PC-3 (cell line): ENCODE measurements at regions not wholly inside any gene's neighbourhood (a gene's known extent, or its start where the extent isn't known, plus 50 kb on each side); places are given as distances from the start of the nearest gene placed in this dataset.

Experiments used
- ATAC-seq: fragments of 200-7000 bp; cut with Tn5 transposase; 2 replicates; pipeline ENCODE4 v1.9.1; 2020; ENCODE audit warnings: mild to moderate bottlenecking, moderate library complexity
- BruUV-seq: library from RNA; stranded (reverse); fragments of 400-500 nt; replicated peaks from 2 replicates; lab custom pipeline; 2021; lab: Mats Ljungman, UMichigan
- CTCF ChIA-PET: fragments of 300-600 bp; sonication (Branson Sonifier 250); formaldehyde crosslinking; loops from one replicate; lab custom pipeline; 2022; ENCODE audit warnings: antibody characterized with exemption; lab: Charles Lee
- POLR2A ChIA-PET: fragments of 300-600 bp; sonication (Branson Sonifier 250); formaldehyde crosslinking; loops from one replicate; lab custom pipeline; 2022; ENCODE audit warnings: antibody characterized with exemption; ENCODE audit not compliant: unreplicated experiment; lab: Charles Lee
- DNase-seq: peaks from one replicate; pipeline ENCODE4 v3.0.0-alpha.2; 2015
- H2AFZ ChIP-seq: fragments of 300-600 bp; sonication (generic); 2 replicates; pipeline ENCODE4 v1.6.0; 2016; ENCODE audit warnings: antibody characterized with exemption, low read length
- H3F3A ChIP-seq: fragments of 300-600 bp; sonication (generic); one replicate; pipeline ENCODE4 v1.6.0; 2017; ENCODE audit warnings: antibody characterized with exemption, low read length, control low read depth, mild to moderate bottlenecking; ENCODE audit not compliant: unreplicated experiment
- H3K27ac ChIP-seq: fragments of 300-600 bp; sonication (generic); 2 replicates; pipeline ENCODE4 v1.5.1; 2016; ENCODE audit warnings: mild to moderate bottlenecking, low read length
- H3K27me3 ChIP-seq: fragments of 300-600 bp; sonication (generic); 2 replicates; pipeline ENCODE4 v1.6.1; 2016; ENCODE audit warnings: low read length, mixed read lengths
- H3K36me3 ChIP-seq: fragments of 300-600 bp; sonication (generic); 2 replicates; pipeline ENCODE4 v1.6.1; 2016; ENCODE audit warnings: low read depth, mixed run types, low read length, mixed read lengths
- H3K4me1 ChIP-seq: fragments of 300-600 bp; sonication (generic); 2 replicates; pipeline ENCODE4 v1.5.1; 2016; ENCODE audit warnings: low read length; ENCODE audit not compliant: insufficient read depth
- H3K4me2 ChIP-seq: fragments of 300-600 bp; sonication (generic); 2 replicates; pipeline ENCODE4 v1.6.0; 2016; ENCODE audit warnings: low read length
- H3K4me3 ChIP-seq: fragments of 300-600 bp; sonication (generic); 2 replicates; pipeline ENCODE4 v1.5.1; 2016; ENCODE audit warnings: mild to moderate bottlenecking, low read length, mixed read lengths
- H3K79me2 ChIP-seq: fragments of 300-600 bp; sonication (generic); 2 replicates; pipeline ENCODE4 v1.6.1; 2017; ENCODE audit warnings: low read length, mixed read lengths
- H3K9ac ChIP-seq: fragments of 300-600 bp; sonication (generic); 2 replicates; pipeline ENCODE4 v1.6.0; 2016; ENCODE audit warnings: mild to moderate bottlenecking, low read length
- H3K9me2 ChIP-seq: fragments of 300-600 bp; sonication (generic); replicated peaks from 2 replicates; pipeline ENCODE4 v1.6.1; 2016; ENCODE audit warnings: mixed run types, low read length, mixed read lengths
- H3K9me3 ChIP-seq: fragments of 300-600 bp; sonication (generic); 2 replicates; pipeline ENCODE4 v1.6.1; 2016; ENCODE audit warnings: low read length, mixed read lengths
- H4K20me1 ChIP-seq: fragments of 300-600 bp; sonication (generic); 2 replicates; pipeline ENCODE4 v1.6.1; 2016; ENCODE audit warnings: low read length, mixed read lengths
- EZH2 ChIP-seq: fragments of 300-600 bp; sonication (generic); IDR thresholded peaks from one replicate; pipeline ENCODE4 v1.6.1; 2017; ENCODE audit warnings: antibody characterized with exemption, mild to moderate bottlenecking, low read length; ENCODE audit not compliant: unreplicated experiment
- intact Hi-C: fragments of 100-400 bp; cut with micrococcal nuclease; formaldehyde crosslinking; loops from 2 replicates; pipeline ENCODE4 v1.9.0; 2023
- TF ChIP-seq, protein P1 (sequence below): fragments of 300-600 bp; sonication (generic); conservative IDR thresholded peaks from 2 replicates; pipeline ENCODE4 v1.5.1; 2017; ENCODE audit warnings: antibody characterized with exemption, low read depth, mild to moderate bottlenecking, low read length

DNA sequence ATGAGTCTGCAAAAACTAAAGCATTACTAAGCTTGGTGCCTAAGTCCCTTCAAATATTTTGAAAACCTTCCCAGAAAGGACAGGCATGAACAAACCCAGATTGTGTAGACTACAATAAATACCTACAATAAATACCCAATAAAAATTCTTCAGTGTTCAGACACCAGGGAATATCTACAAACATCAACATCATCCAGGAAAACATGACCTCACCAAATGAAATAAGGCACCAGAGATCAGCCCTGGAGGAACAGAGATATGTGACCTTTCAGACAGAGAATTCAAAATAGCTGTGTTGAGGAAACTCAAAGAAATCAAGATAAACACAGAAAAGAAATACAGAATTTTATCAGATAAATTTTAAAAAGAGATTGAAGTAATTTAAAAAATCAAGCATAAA lies 57.8 kb upstream of the NLRP2B start:
- POLR2A ChIA-PET = no interaction called here
- 0 out of 2 replicates have a peak overlapping the region, but pooled peaks have one; percentile 47 for H3K27ac ChIP-seq
- no peak overlapping the region for H3K4me3 ChIP-seq
- H4K20me1 ChIP-seq = no peaks in the 10 kb centered on the region
- intact Hi-C loops = loop anchor here (1.0 to 5.0 kb wide), 2 partner anchors 34 to 143 kb away; no protein-coding TSS in a partner anchor
- H3F3A ChIP-seq = no peaks in the 10 kb centered on the region
- H3K4me1 ChIP-seq = no peaks in the 10 kb centered on the region
- no peaks in the 10 kb centered on the region for H3K27me3 ChIP-seq
- DNase-seq (peak; percentile 14), ATAC-seq (peak; percentile 89)
- H3K9me2 ChIP-seq = no peaks in the 10 kb centered on the region
- H2AFZ ChIP-seq = no peak overlapping the region
- H3K36me3 ChIP-seq = no peaks in the 10 kb centered on the region
- no TSS peak for BruUV-seq
- TF ChIP-seq, protein P1, sequence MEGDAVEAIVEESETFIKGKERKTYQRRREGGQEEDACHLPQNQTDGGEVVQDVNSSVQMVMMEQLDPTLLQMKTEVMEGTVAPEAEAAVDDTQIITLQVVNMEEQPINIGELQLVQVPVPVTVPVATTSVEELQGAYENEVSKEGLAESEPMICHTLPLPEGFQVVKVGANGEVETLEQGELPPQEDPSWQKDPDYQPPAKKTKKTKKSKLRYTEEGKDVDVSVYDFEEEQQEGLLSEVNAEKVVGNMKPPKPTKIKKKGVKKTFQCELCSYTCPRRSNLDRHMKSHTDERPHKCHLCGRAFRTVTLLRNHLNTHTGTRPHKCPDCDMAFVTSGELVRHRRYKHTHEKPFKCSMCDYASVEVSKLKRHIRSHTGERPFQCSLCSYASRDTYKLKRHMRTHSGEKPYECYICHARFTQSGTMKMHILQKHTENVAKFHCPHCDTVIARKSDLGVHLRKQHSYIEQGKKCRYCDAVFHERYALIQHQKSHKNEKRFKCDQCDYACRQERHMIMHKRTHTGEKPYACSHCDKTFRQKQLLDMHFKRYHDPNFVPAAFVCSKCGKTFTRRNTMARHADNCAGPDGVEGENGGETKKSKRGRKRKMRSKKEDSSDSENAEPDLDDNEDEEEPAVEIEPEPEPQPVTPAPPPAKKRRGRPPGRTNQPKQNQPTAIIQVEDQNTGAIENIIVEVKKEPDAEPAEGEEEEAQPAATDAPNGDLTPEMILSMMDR = no peak
- no peak for TF ChIP-seq EZH2
- CTCF ChIA-PET = no interaction called here
- no peak overlapping the region for H3K4me2 ChIP-seq
- no peaks in the 10 kb centered on the region for H3K79me2 ChIP-seq
- no peaks in the 10 kb centered on the region for H3K9me3 ChIP-seq
- no peak overlapping the region for H3K9ac ChIP-seq
